HepG2 (cell line): ENCODE measurements at regions not wholly inside any gene's neighbourhood (a gene's known extent, or its start where the extent isn't known, plus 50 kb on each side); places are given as distances from the start of the nearest gene placed in this dataset.
A peak's percentile ranks its signal among the peaks of the same experiment; 100 is the strongest.

Experiments
- E2F1 ChIP-seq: sonication (generic); formaldehyde crosslinking; IDR thresholded peaks from 2 replicates; pipeline ENCODE4 v1.5.0; 2020; ENCODE audit warnings: missing genetic modification reagents
- HOXA7 ChIP-seq: sonication (generic); formaldehyde crosslinking; IDR thresholded peaks from 2 replicates; pipeline ENCODE4 v1.8.1; 2022; ENCODE audit warnings: mild to moderate bottlenecking, missing genetic modification reagents, moderate library complexity
- HOXA9 ChIP-seq: sonication (generic); formaldehyde crosslinking; IDR thresholded peaks from 2 replicates; pipeline ENCODE4 v1.8.1; 2022; ENCODE audit warnings: missing genetic modification reagents, mild to moderate bottlenecking, moderate library complexity, borderline replicate concordance
- KLF12 ChIP-seq: sonication (generic); formaldehyde crosslinking; IDR thresholded peaks from 2 replicates; pipeline ENCODE4 v1.4.0; 2020; ENCODE audit warnings: missing genetic modification reagents, borderline replicate concordance
- MAFK ChIP-seq, 2 experiments: IDR thresholded peaks in 1 of 2; conservative IDR thresholded peaks in 1 of 2; 2 replicates each; pipeline ENCODE4 v1.6.1; 2011; ENCODE audit warnings: improper control_type of control experiment in 2 of 2, low read length in 2 of 2
- ONECUT2 ChIP-seq: sonication (generic); formaldehyde crosslinking; IDR thresholded peaks from 2 replicates; pipeline ENCODE4 v1.4.0; 2020; ENCODE audit warnings: missing genetic modification reagents
- PAX8 ChIP-seq: sonication (generic); formaldehyde crosslinking; IDR thresholded peaks from 2 replicates; pipeline ENCODE4 v1.8.0; 2022; ENCODE audit warnings: mild to moderate bottlenecking, missing genetic modification reagents, borderline replicate concordance
- SALL1 ChIP-seq: sonication (generic); formaldehyde crosslinking; IDR thresholded peaks from 2 replicates; pipeline ENCODE4 v1.8.0; 2022; ENCODE audit warnings: mild to moderate bottlenecking, missing genetic modification reagents
- SOX6 ChIP-seq, 2 experiments: fragments of 450-650 bp in 1 of 2; sonication (generic) in 1 of 2; formaldehyde crosslinking in 1 of 2; IDR thresholded peaks; 2 replicates each; pipeline versions ENCODE4 v1.4.0 to v1.6.1; 2017 to 2020; ENCODE audit warnings: antibody characterized with exemption in 1 of 2, mild to moderate bottlenecking in 1 of 2, missing genetic modification reagents in 1 of 2
- STAT5B ChIP-seq: sonication (generic); formaldehyde crosslinking; IDR thresholded peaks from 2 replicates; pipeline ENCODE4 v1.4.0; 2020; ENCODE audit warnings: missing genetic modification reagents
- ZNF468 ChIP-seq: sonication (generic); formaldehyde crosslinking; IDR thresholded peaks from 2 replicates; pipeline ENCODE4 v1.8.0; 2022; ENCODE audit warnings: mild to moderate bottlenecking, moderate library complexity, missing genetic modification reagents
- ZNF883 ChIP-seq: sonication (generic); formaldehyde crosslinking; IDR thresholded peaks from 2 replicates; pipeline ENCODE4 v1.5.1; 2020; ENCODE audit warnings: mild to moderate bottlenecking, missing genetic modification reagents; ENCODE audit errors: not compliant biosample characterization
- TF ChIP-seq, protein P1 (sequence below): sonication (generic); formaldehyde crosslinking; conservative IDR thresholded peaks from 2 replicates; pipeline ENCODE4 v1.4.0; 2020; ENCODE audit warnings: mild to moderate bottlenecking, missing genetic modification reagents, moderate library complexity
- TF ChIP-seq, protein P2 (sequence below): IDR thresholded peaks from 2 replicates; pipeline ENCODE4 v1.6.1; 2016; ENCODE audit warnings: missing biosample characterization, missing genetic modification reagents, low read depth
- TF ChIP-seq, protein P3 (sequence below): IDR thresholded peaks from 2 replicates; pipeline ENCODE4 v1.6.1; 2016
- TF ChIP-seq, protein P4 (sequence below): sonication (generic); formaldehyde crosslinking; IDR thresholded peaks from 2 replicates; pipeline ENCODE4 v1.5.0; 2020; ENCODE audit warnings: missing genetic modification reagents, mild to moderate bottlenecking, borderline replicate concordance

- TF ChIP-seq, protein P1, sequence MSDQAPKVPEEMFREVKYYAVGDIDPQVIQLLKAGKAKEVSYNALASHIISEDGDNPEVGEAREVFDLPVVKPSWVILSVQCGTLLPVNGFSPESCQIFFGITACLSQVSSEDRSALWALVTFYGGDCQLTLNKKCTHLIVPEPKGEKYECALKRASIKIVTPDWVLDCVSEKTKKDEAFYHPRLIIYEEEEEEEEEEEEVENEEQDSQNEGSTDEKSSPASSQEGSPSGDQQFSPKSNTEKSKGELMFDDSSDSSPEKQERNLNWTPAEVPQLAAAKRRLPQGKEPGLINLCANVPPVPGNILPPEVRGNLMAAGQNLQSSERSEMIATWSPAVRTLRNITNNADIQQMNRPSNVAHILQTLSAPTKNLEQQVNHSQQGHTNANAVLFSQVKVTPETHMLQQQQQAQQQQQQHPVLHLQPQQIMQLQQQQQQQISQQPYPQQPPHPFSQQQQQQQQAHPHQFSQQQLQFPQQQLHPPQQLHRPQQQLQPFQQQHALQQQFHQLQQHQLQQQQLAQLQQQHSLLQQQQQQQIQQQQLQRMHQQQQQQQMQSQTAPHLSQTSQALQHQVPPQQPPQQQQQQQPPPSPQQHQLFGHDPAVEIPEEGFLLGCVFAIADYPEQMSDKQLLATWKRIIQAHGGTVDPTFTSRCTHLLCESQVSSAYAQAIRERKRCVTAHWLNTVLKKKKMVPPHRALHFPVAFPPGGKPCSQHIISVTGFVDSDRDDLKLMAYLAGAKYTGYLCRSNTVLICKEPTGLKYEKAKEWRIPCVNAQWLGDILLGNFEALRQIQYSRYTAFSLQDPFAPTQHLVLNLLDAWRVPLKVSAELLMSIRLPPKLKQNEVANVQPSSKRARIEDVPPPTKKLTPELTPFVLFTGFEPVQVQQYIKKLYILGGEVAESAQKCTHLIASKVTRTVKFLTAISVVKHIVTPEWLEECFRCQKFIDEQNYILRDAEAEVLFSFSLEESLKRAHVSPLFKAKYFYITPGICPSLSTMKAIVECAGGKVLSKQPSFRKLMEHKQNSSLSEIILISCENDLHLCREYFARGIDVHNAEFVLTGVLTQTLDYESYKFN: peak; percentile 59
- peak; percentile 47; the same call in 1 of the 2 replicates for TF ChIP-seq ONECUT2 (CRISPR knock-in tag)
- no peak for TF ChIP-seq KLF12 (CRISPR knock-in tag)
- TF ChIP-seq, protein P2, sequence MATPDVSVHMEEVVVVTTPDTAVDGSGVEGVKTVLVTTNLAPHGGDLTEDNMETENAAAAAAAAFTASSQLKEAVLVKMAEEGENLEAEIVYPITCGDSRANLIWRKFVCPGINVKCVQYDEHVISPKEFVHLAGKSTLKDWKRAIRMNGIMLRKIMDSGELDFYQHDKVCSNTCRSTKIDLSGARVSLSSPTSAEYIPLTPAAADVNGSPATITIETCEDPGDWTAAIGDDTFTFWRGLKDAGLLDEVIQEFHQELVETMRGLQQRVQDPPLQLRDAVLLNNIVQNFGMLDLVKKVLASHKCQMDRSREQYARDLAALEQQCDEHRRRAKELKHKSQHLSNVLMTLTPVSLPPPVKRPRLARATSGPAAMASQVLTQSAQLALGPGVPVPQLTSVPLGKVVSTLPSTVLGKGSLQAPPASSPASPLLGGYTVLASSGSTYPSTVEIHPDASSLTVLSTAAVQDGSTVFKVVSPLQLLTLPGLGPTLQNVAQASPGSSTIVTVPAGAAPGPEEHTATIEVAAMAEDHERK: no peak
- TF ChIP-seq HOXA9 (CRISPR knock-in tag): no peak
- TF ChIP-seq MAFK (conservative IDR thresholded peaks at IDR 0.05 in 1 of 2, IDR thresholded peaks at IDR 0.05 in 1 of 2; ENCODE audit: low read length in 2 of 2): no peak
- TF ChIP-seq HOXA7: no peak
- TF ChIP-seq E2F1 (CRISPR knock-in tag): no peak
- TF ChIP-seq SOX6 (IDR thresholded peaks at IDR 0.05): no peak
- no peak for TF ChIP-seq SOX6 (CRISPR knock-in tag; IDR thresholded peaks at IDR 0.05)
- no peak for TF ChIP-seq STAT5B (CRISPR knock-in tag)
- peak; percentile 42; the same call in 1 of the 2 replicates for TF ChIP-seq SALL1 (CRISPR knock-in tag)
- TF ChIP-seq, protein P3, sequence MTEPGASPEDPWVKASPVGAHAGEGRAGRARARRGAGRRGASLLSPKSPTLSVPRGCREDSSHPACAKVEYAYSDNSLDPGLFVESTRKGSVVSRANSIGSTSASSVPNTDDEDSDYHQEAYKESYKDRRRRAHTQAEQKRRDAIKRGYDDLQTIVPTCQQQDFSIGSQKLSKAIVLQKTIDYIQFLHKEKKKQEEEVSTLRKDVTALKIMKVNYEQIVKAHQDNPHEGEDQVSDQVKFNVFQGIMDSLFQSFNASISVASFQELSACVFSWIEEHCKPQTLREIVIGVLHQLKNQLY: 0 out of 2 replicates have a peak, but pooled peaks have one; percentile 16
- TF ChIP-seq, protein P4, sequence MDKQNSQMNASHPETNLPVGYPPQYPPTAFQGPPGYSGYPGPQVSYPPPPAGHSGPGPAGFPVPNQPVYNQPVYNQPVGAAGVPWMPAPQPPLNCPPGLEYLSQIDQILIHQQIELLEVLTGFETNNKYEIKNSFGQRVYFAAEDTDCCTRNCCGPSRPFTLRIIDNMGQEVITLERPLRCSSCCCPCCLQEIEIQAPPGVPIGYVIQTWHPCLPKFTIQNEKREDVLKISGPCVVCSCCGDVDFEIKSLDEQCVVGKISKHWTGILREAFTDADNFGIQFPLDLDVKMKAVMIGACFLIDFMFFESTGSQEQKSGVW (CRISPR knock-in tag): no peak
- no peak for TF ChIP-seq PAX8 (CRISPR knock-in tag)
- TF ChIP-seq ZNF883 (CRISPR knock-in tag): no peak
- no peak for TF ChIP-seq ZNF468 (CRISPR knock-in tag)
These were observed 252.4 kb downstream of the RNF144A start (continued) for GRCh38 chr2:7169593-7169992.
